ENCODE measurements at regions not wholly inside any gene's neighbourhood (a gene's known extent, or its start where the extent isn't known, plus 50 kb on each side); places are given as distances from the start of the nearest gene placed in this dataset.

DNA sequence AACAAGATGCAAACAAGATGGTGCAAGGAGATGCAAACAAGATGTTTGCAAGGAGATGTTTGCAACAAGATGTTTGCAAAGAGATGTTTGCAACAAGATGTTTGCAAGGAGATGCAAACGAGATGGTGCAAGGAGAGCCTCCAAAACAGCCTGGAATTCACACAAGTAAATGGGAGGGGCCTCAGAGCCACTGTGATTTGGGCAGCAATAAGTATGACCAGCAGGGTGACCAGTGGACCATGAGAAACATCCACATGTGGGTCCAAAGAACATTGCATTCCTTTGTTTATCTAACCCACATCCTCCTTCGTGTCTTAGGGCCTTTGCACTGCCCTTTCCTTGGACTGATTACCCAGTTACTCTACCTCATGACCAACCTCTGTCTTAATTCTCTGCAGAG is 162.9 kb downstream of the PLPP3 start:
- no peak for DNase-seq

DNA sequence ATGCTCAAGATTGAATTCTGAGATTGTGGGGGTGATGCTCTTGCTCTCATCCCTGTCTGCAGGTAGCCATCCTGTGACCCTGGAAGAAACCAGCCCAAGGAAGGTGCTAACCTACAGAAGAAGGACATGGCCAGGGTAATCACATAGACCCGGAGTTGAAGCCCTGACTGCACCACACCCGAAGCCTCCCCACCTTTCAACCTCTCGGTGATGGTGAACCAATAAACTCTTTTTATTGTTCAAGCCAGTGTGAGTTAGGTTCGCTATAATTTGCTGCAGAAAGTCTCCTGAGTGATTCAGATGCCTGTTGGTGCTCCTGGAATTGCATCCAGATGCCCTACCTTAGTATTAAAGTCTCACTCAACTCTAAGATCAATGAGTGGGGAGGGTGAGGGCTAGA is 163.6 kb downstream of the PLPP3 start:
- DNase-seq, result no peak

DNA sequence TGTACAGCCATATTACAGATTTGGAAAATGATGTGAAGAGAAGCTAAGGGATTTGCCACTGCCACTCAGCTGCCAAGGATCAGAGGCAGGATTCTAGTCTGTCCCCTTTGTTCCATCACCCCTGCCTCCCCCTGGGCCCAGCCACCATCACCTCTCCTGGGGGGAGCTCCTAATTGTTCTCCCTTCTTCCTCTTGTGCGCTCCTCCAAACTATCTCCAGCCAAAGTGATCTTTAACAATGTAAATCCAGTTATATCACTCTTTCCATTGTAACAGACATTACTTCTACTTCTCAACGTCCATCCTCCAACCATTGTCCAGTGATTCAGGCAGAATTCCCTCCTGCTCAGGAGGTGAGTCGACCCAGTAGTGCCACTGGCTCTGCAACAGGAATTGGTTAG is 164.1 kb downstream of the PLPP3 start:
- no peak for DNase-seq

DNA sequence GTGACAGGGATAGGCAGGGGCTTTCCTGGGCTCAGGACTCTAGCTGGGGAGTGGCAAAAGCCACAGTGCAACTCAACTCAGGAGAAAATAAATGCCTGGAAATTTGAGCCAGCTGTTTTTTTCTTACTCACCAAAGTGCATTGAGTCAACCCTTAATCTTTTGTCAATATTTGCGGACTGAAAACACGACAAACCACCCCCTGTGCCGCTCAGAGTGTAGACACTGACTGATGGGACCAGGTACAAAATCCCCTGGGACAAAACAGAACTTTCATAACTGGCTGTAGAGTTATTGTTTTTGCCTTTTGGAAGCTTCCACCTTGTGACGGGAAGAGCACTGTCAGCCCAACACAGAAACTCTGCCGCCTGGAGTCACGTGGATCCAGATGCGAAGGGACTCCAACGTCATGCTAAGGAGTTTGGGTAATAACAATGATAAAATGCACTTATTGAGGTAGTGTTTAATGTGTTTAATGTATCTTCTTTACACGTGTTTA is 164.6 kb downstream of the PLPP3 start:
- DNase-seq, result no peak

DNA sequence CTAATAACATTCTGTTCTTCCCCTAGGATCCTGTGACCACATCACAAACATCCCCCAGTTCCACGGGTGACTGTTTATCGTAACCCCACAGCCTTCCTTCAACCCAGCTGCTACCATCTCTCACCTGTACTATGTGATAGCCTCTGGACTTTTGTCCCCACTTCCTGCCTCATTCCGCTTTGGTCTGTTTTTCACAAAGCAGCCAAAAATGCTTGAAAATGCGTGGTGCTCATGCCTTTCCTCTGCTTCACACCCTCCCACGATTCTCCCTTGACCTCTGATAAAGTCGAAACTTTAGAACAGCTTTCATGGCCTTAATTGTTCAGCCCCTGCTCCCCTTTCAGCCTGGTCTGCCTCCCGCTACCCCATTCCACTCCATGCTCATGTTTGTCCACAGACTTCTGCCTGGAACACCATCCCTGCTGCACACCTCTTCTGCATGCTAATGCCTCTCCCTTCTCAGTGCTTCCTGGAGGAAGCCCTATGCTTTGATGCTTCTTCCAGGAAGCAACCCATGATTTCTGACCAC is 165.6 kb downstream of the PLPP3 start:
- DNase-seq, result no peak

DNA sequence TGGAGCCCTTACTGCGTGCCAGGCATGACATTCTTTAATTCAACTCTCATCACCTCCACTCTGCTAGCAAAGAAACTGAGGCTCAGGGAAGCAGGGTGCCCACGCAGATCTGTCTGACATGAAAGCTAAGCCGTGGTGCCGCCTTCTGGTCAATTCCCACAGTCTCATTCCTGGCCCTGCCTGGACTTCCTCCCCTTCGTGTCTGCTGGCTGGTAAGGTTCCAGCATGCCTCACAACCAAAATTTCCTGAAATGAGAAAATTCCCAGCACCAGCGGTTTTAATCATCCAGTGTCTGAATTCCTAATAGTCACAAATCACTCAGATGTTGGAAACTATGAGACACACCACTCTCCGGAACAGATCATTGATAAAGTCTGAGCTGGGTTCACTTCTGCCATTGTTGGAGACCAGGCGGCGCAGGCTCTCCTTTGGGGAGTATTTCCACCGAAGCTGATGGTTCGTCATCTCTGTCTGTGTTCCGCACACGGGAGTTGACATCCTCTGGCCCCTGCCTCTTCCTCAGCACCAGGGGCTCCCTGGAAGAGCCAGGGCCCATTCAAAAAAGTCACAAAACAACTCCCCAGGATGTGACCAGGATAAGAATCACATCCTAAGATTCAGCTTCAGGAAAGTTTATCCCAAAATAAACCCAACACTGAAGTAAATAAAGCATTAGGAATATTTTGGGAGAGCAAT is 167.7 kb downstream of the PLPP3 start:
- DNase-seq, result no peak

DNA sequence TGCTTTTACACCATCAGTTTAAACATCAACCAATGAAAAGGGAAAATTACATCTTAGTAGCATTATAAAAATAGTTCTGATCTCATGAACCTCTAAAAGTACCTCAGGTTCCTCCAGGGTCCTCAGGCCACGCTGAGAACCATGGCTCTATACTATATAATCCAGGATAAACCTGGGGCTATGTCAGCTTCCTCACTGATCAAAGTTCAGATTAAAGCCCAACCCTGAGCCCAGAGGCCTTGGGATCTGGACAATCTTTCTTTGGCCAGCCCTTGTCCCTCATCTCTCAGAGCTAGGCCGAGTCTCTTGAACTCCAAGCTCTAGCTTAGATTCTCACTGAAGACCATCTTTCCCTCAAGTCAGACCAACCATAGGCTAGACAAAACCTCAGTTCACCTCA is 168.3 kb downstream of the PLPP3 start:
- DNase-seq, result no peak

DNA sequence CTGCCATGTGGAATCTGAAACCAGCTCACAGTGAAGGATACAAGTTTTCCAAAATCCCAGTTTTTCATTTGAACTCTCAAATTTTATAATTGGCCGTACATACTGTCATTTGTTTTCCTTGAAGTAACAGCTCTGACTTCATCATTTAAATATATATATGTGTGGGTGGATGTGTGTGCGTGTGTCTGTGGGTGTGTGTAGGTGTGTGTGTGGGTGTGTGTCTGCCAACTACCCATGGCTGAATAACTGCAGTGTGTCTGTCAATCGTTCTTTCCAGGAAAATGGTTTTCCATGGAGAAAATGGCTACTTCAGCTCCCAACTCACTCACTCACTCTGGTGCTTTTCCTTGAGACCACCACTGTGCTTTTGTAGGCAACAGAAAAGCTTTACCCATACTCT is 169.0 kb downstream of the PLPP3 start:
- no peak for DNase-seq

DNA sequence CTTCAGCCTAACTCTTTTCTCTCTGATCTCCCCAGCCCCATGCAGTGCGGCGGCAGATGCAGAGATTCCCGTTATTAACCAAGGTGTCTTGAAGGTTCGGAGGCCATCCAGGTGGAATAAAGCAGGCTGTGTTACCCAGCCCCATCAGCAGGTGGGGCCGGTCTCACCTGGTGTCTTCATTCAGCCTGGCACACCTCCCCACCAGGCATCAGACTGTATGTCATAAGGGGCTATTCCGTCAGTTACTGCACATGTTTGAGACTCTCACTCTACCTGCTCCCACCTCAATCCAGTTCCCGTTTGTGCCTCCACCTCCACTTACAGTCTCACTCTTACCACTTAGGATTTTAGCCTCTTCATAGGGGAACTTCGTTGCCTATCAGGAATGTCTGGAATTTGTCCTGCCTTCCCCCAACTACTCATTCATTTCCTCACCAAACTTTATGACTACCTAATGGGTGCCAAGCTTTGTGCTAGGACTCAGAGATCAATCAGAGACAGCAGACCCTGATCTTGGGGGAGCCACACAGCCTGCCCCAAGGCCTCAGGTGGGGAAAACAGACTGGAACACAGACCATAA is 170.2 kb downstream of the PLPP3 start:
- DNase-seq, result no peak

DNA sequence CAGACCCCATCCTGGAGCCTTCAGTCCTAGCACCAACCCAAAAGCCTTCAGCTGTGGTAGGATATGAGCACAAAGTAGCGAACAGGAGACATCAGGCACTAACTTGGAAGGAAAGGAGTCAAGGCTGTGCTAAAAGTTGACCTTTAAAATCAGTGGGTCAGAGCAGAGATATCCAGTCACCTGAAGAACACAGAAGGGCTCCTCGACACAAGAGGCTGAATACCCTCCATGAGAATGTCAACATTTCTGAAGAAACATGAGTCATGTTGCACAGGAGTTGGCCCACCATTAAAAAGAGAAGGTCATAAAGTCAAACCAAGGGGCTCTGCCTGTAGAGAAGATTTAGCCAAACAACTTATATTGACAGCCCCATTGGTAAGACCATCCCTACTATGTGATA is 172.5 kb downstream of the PLPP3 start:
- no peak for DNase-seq

DNA sequence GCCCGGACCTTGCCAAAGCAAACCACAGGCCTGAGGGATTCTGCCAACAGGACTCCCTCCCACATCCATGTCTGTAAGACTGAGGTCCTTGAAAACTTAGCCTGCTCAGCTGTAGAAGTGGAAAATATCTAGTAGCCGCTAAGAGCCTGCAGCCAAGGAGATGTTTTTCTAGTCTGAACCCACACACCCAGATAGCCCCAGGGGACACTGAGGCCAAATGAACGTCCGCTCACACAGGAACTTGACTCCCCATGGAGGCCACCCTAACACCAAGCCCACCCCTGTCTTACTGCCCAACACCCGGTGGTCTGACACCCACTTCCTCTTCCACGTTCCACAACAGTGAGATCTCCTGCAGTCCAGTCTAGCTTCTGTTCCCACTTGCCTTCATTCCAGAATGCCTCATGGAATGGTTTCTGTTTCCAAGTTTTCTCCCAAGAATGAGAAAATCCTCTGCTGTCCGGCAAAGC is 174.8 kb downstream of the PLPP3 start:
- DNase-seq, result no peak

DNA sequence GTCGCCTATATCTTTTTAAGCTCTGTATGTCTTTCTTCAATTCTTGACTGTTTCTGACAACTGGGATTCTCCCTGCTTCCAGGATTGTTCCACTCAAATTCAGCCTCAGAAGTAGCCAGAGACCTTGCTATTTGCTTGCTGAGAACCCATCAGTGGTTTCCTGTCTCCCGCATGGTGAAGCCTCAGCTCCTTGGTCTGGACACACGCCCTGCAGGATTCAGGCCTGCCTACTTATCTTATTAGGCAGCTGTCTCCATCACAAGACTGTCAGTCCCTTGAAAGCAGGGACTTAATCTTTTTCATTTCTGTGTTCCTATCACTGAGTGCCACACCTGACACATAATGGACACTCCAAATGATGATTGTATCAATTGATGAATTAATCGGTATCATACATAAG is 175.3 kb downstream of the PLPP3 start:
- no peak for DNase-seq

DNA sequence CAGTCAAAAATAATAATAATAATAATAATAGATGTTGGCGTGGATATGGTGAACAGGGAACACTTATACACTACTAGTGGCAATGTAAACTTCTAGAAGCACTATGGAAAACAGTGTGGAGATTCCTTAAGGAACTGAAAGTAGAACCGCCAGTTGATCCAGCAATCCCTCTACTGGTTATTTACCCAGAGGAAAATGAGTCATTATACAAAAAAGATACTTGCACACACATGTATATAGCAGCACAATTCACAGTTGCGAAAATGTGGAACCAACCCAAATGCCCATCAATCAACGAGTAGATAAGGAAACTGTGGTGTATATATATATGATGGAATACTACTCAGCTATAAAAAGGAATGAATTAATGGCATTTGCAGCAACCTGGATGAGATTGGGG is 176.0 kb downstream of the PLPP3 start:
- no peak for DNase-seq

DNA sequence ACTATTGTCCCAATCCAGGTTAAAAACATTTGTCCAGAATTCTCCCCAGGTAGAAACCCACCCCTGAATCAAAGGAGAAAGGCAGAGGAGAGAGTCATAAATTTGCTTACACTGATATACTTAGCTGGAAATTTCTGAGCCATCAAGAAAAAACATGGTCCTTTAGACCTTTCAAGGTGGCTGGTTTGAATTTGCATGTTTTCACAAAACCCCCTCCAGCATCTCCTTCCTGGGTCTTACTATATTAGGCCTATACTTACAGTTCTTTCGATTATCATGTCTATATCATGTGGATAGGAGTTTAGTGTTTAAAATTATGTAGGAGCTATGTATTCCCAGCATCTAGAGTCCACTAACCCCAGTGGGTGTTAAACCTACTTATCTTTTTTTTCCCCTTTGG is 178.2 kb downstream of the PLPP3 start:
- DNase-seq, result no peak

DNA sequence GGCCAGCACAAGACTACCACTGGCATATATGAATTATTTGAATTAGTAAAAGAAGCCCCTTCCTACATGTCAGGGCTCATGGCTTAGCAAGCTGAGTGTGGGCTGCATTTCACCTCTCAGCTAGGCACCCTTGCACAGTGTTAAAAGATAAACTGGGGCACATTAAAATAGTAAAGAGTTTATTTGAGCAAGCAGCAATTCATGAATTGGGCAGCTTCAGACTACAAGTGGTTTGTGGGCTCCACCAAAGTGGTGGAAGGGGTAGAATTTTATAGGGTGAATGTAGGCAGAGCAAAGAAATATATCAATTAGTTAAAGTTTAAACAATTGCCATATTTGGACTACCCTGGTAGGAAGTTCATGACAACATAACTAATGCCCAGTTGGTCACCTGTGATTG is 178.8 kb downstream of the PLPP3 start:
- no peak for DNase-seq

DNA sequence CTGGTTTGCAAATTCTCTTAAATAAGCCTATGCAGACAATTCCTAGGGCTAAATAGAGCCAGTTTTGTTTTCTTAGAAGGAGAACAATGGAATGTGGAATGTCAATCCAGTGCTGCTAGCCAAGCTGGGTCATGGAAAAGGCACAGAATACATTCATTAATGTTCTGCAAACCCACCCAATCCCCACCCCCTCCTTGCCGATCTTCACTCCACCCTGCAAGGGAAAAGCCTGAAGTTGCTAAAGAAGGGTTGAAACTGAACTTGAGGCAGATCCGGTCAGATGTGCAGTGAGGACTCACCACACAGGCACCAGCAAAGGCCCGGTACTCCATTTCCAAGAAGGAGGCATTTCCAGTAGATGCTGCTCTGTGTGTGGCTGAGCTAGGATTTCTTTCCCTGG is 179.6 kb downstream of the PLPP3 start:
- no peak for DNase-seq

DNA sequence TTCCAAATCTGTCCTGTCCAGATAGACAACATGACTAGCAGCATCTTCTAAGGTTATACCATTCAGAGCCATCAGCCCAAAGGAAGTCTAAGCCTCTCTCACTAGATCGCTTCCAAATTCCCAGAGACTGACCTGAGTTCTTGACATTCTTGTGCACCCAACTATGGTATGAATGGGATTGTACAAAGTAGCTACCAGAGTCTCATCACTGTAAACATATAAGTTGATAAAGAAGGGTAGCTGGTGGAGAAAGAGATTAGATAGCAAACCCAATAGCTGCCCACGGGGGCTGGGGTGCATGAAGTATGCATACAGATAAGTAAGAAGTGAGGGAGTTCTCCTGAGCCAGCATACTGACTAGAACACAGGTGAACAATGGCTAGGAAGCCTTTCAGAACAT is 180.0 kb downstream of the PLPP3 start:
- no peak for DNase-seq

DNA sequence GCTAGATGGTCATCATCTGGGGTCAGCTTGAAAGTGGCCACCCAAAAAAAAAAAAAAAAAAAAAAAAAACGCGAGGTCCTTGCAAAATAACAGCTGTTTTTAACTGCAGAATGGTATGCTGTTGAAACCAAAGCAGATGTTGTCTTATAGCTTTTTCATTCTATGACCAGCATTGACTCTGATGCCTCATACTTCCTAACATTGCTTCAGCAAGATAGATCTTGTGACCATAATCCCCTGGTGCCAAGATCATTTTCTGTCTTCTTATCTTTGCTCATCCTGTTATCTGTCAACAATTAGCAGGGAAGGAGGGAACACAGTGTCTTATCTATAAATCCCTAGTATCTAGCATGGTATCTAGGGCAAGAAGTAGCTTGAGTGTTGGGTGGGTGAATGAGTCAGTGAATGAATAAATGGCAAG is 181.5 kb downstream of the PLPP3 start:
- no peak for DNase-seq

DNA sequence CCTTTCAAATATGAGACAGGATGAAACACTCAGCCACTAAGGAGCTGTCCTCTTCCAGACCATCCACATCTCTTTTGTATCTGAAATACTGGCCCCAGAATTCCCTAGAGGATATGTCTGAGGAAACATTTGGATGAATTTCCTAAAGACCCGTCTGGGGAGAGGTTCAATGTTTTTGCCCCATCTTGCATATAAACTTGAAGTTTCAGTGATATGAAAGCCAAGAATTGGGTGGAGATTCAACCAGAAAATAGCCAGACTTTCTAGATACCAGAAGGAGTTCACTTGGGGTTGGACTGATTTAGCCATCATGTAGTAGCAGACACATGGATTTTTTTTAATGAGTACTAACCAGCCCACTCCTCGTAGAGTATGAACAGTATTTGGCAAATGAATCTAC is 182.0 kb downstream of the PLPP3 start:
- DNase-seq, result no peak

DNA sequence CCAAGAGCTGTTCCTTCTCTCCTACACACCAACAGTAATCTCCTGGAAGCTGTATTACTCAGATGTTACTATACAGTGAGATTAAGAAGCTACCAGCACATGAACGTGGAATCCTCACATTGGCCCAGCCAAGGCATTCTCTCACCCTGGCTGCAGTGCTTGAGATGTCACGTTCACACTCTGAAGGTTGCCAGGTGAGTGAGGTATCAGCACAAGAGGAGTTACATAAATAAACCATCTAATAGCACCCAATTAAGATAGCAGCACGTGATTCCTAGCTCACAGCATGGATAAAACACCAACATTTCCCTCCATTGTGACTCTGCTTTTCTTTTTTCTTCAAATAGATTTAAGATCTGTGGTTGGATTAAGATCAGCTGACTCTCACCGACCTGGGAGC is 182.8 kb downstream of the PLPP3 start:
- DNase-seq, result no peak

DNA sequence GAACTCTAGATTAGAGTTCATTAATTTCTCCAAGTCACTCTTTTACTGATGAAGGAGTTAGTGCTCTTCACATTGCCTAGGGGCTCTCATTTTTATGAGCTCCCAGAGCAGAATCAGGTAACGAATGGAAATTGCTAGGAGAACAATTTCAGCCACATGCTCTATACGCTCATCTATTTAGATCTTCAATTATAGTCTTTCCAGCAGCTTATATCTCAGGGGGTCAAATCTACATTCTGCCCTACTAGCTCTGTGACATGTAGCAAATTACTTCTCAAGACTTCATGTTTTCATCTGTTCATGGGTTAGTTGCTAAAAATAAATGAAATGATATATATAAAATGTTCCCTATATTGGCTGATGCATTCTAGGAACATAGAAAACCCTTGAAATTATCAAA is 183.6 kb downstream of the PLPP3 start:
- no peak for DNase-seq

DNA sequence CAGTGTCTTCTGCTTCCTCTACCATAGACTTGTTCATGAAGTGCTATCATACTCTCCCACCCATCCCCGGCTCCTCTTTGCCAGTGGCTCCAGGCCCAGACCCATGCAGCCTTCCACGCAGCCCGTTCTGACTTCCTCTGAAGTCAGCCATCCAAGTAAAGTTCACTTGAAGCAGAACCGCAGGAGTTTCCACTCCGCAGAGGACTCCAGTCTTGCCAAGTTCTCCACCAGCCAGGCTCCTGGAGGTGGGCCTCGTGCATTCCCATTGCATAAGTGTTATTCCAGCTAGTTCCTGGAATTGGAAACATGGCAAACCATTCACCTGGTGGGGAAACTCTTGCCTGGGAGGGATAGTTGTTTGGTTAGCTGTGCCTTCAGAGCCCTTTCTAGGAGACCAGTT is 185.1 kb downstream of the PLPP3 start:
- DNase-seq, result no peak

DNA sequence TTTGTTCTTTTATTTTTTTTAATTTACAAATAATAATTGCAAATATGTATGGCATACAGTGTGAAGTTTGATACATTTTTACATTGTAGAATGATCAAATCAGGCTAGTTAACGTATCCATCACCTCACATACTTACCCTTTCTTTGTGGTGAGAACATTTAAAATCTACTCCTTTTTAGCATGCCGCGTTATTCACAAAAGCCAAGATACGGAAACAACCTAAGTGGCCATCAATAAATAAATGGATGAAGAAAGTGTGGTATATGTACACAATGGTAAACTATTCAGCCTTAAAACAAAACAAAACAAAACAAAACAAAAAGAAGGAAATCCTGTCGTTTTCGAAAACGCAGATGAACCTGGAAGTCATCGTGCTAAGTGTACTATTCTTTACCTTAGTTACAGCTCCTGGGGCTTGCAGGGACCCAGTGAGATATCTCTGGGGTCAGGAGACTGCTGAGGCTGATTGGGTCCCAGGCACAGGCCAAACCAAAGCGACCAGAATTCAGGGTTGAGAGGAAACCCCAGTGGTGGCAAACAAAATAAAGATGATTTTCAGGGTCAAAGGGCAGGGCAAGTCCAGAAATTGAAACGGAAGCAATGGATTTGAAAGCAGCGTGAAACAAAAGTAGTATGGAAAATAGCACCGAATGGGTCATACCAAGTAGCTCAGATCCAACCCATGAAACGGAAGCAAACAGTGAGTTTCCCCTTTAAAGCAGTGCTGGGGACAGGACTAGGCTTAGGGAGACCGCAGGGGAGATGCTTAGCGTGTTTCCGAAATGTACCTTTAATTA is 188.2 kb downstream of the PLPP3 start:
- DNase-seq, result no peak

Measured in CD4-positive, alpha-beta T cell treated with Interleukin-21 for 1 hour (primary cell).